ENCODE measurements at regions not wholly inside any gene's neighbourhood (a gene's known extent, or its start where the extent isn't known, plus 50 kb on each side); places are given as distances from the start of the nearest gene placed in this dataset.

GRCh38 chr17:14903854-14904253 lies 361.3 kb downstream of the PMP22 start:
- DNase-seq (ENCODE audit: low spot score in 2 of 2) (no peak), ATAC-seq (no peak)
- Mint-ChIP-seq H3K27ac (no peak overlapping the region), H3K36me3 (no peaks in the 10 kb centered on the region), H3K9me3 (no peaks in the 10 kb centered on the region)

- Mint-ChIP-seq H3K9me3 (peaks cover 0 to 6% of the 10 kb centered on the region in 2 donors), H3K36me3 (no peaks in the 10 kb centered on the region), H3K27ac (no peak overlapping the region)
- ATAC-seq (no peak), DNase-seq (ENCODE audit: low spot score in 2 of 2) (no peak)
Observed at GRCh38 chr17:14902803-14903202, 362.3 kb downstream of the PMP22 start.

- Mint-ChIP-seq H3K36me3 (no peaks in the 10 kb centered on the region), H3K27ac (no peak overlapping the region), H3K9me3 (peaks cover 0 to 6% of the 10 kb centered on the region in 2 donors)
- DNase-seq (ENCODE audit: low spot score in 2 of 2) (no peak), ATAC-seq (no peak)
Observed at GRCh38 chr17:14902297-14902696, 362.8 kb downstream of the PMP22 start.

DNA sequence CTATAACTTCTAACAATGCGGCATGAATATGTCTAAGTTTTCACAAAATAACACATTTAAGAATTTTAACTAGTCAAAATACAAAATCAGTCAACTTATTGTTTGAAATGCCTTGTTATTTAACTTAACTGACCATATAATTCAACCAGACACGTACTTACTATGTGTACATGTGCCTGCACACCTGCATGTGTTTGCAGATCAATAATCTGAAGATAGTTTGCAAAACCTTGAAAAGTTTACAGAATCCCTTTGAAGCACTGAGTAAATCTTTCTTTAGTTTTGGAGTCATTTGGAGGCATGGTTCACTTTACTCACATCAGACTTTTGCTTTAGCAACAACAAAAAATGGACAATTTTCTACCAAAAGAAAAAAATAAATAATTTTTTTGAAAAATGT lies 363.8 kb downstream of the PMP22 start:
- H3K9me3 Mint-ChIP-seq = peaks cover 0 to 6% of the 10 kb centered on the region in 2 donors
- H3K36me3 Mint-ChIP-seq = no peaks in the 10 kb centered on the region
- no peak for DNase-seq (ENCODE audit: low spot score in 2 of 2)
- ATAC-seq = no peak
- H3K27ac Mint-ChIP-seq = no peak overlapping the region

DNA sequence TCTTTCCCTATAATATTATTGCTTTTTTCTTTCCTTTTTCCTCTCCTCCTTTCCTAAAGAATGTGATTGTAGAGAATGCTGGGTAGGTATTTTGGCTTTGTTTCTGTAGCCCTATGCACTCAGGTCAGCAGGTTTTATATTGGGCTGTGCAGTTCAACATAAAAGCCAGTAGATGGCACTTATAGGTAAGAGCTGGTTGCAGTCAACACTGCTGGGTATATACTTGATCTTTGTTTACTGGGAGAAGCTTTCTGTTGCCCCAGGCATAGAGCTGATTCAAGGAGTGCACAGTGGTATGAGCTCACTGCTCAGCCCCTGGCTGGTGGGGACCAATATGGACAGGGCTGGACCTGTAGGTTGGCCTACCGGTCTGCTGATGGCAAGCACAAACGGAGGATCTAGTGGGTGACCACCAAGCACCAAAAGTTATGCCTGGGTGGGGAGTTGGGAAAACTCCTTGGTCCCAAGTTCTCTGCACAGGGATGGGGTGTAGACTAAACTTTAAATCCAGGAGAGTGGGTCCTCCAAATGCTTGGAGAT lies 378.9 kb downstream of the PMP22 start:
- Mint-ChIP-seq H3K9me3 (peaks cover 26 to 36% of the 10 kb centered on the region in 2 donors), H3K36me3 (peaks cover 9 to 33% of the 10 kb centered on the region in 2 donors), H3K27ac (no peak overlapping the region)
- DNase-seq (ENCODE audit: low spot score in 2 of 2) (no peak), ATAC-seq (no peak)

GRCh38 chr17:14882131-14882530 lies 383.0 kb downstream of the PMP22 start:
- no peak overlapping the region for H3K27ac Mint-ChIP-seq
- peaks cover 21 to 27% of the 10 kb centered on the region in 2 donors for H3K9me3 Mint-ChIP-seq
- no peak for ATAC-seq
- H3K36me3 Mint-ChIP-seq = peaks cover 9 to 28% of the 10 kb centered on the region in 2 donors
- no peak for DNase-seq (ENCODE audit: low spot score in 2 of 2)

GRCh38 chr17:14875557-14876412 lies 389.3 kb downstream of the PMP22 start:
- ATAC-seq = no peak
- no peak for DNase-seq (ENCODE audit: low spot score in 2 of 2)
- Mint-ChIP-seq H3K36me3 (no peaks in the 10 kb centered on the region), H3K9me3 (no peaks in the 10 kb centered on the region), H3K27ac (no peak overlapping the region)

DNA sequence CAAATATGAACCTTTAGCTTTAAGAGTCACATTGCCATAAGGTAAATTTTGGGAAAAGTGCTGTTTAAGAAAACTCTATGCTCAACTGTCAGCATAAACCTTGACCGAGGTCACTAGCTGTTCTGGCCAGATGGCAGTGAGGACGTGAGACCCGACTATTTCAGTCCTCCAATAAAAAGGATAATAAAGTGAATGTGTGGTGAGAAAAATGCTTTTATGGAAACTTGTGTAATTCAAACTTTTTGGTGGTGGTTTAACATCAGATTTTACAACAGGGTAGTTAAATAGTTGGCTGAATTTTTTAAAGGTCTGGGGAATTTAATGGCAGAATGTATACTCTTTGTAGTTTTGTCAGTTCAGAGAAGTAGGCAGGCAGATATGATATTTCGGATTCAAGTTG lies 391.1 kb downstream of the PMP22 start:
- ATAC-seq (no peak), DNase-seq (ENCODE audit: low spot score in 2 of 2) (no peak)
- no peaks in the 10 kb centered on the region for H3K36me3 Mint-ChIP-seq
- no peak overlapping the region for H3K27ac Mint-ChIP-seq
- no peaks in the 10 kb centered on the region for H3K9me3 Mint-ChIP-seq

- Mint-ChIP-seq H3K9me3 (no peaks in the 10 kb centered on the region), H3K36me3 (no peaks in the 10 kb centered on the region), H3K27ac (no peak overlapping the region)
- no peak for DNase-seq (ENCODE audit: low spot score in 2 of 2)
- ATAC-seq = no peak
Observed at GRCh38 chr17:14873540-14873939, 391.6 kb downstream of the PMP22 start.

DNA sequence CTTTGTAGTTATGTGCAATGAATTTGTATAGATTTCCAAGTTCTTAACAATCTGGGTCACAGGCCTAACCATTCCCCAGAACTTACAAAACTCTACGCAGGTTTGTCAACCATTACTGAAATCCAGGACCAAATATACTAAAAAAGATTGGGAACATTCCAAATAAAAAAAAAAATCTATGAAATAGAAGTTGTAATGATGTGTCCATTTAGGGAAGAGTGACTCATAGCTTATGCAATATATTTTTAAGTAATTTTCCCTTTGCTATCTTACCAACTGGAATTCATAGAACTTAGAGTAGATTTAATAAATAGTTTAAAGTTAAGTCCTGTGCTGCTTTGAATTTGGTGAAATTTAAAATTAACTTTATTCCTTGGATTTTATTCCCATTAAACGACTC lies 393.2 kb downstream of the PMP22 start:
- Mint-ChIP-seq H3K27ac (no peak overlapping the region), H3K9me3 (no peaks in the 10 kb centered on the region), H3K36me3 (no peaks in the 10 kb centered on the region)
- ATAC-seq (no peak), DNase-seq (ENCODE audit: low spot score in 2 of 2) (no peak)

DNA sequence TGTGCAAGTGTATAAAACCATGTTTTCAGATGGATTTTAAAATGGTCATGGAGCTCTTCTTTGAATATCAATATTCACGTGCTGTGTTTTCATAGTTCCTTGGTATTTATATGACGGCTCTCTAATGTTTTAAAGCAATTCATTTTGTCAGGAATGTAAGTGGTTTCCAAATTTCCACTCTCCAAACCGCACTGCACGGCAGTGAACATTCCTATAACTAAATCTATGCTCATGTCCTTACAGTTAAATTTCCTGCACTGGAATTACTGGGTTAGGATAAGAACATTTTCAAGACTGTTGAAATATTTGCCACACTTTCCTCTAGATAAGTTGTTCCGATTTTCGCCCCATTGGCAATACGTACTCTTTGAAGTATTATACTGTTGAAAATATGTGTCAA lies 398.9 kb downstream of the PMP22 start:
- ATAC-seq = no peak
- Mint-ChIP-seq H3K27ac (no peak overlapping the region), H3K36me3 (no peaks in the 10 kb centered on the region), H3K9me3 (no peaks in the 10 kb centered on the region)
- no peak for DNase-seq (ENCODE audit: low spot score in 2 of 2)

GRCh38 chr17:14864127-14864526 lies 401.0 kb downstream of the PMP22 start:
- DNase-seq (ENCODE audit: low spot score in 2 of 2) (no peak), ATAC-seq (no peak)
- no peak overlapping the region for H3K27ac Mint-ChIP-seq
- no peaks in the 10 kb centered on the region for H3K36me3 Mint-ChIP-seq
- no peaks in the 10 kb centered on the region for H3K9me3 Mint-ChIP-seq

- ATAC-seq (no peak), DNase-seq (ENCODE audit: low spot score in 2 of 2) (no peak)
- Mint-ChIP-seq H3K36me3 (no peaks in the 10 kb centered on the region), H3K27ac (no peak overlapping the region), H3K9me3 (peaks cover 0 to 5% of the 10 kb centered on the region in 2 donors)
Observed at GRCh38 chr17:14859542-14859941, 405.6 kb downstream of the PMP22 start.

GRCh38 chr17:14856176-14856575 lies 408.9 kb downstream of the PMP22 start:
- no peak for ATAC-seq
- no peak overlapping the region for H3K27ac Mint-ChIP-seq
- no peaks in the 10 kb centered on the region for H3K36me3 Mint-ChIP-seq
- no peak for DNase-seq (ENCODE audit: low spot score in 2 of 2)
- H3K9me3 Mint-ChIP-seq = peaks cover 0 to 5% of the 10 kb centered on the region in 2 donors

- ATAC-seq (no peak), DNase-seq (ENCODE audit: low spot score in 2 of 2) (no peak)
- Mint-ChIP-seq H3K36me3 (no peaks in the 10 kb centered on the region), H3K9me3 (peaks cover 0 to 5% of the 10 kb centered on the region in 2 donors), H3K27ac (no peak overlapping the region)
Observed at GRCh38 chr17:14854691-14855090, 410.4 kb downstream of the PMP22 start.

DNA sequence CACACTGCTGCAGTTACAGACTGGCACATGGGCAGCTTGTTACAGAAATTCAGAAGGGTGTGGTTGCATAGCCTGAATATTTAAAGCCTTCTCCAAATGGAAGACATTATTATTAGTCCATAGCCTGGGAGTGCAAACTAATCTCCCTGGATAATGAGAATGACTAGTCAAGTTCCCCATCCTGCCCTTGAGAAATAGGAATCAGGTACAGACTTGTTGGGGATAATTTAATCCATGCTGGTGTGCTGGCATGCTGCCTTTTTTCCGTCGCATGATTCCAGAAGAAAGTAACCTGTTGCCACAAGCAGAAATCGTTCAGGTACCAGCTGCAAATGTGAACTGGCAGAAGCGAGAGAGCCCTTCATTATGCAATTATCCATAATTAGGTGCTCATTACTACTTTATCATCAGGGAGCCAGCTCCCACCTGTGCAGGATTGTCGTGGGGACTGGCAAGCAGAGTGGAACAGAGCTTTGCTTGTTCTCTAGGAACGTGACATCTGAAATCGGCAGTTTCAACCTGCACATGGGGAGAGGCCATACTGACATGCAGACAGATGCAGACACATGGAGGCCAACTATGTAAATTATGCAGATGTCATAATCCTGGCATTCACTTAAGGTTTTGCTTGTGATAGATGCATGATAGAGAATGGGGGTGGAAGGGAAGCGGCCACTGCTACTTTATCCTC lies 419.4 kb downstream of the PMP22 start:
- Mint-ChIP-seq H3K27ac (no peak overlapping the region), H3K36me3 (no peaks in the 10 kb centered on the region), H3K9me3 (peaks cover 2 to 5% of the 10 kb centered on the region in 2 donors)
- no peak for ATAC-seq
- no peak for DNase-seq (ENCODE audit: low spot score in 2 of 2)

DNA sequence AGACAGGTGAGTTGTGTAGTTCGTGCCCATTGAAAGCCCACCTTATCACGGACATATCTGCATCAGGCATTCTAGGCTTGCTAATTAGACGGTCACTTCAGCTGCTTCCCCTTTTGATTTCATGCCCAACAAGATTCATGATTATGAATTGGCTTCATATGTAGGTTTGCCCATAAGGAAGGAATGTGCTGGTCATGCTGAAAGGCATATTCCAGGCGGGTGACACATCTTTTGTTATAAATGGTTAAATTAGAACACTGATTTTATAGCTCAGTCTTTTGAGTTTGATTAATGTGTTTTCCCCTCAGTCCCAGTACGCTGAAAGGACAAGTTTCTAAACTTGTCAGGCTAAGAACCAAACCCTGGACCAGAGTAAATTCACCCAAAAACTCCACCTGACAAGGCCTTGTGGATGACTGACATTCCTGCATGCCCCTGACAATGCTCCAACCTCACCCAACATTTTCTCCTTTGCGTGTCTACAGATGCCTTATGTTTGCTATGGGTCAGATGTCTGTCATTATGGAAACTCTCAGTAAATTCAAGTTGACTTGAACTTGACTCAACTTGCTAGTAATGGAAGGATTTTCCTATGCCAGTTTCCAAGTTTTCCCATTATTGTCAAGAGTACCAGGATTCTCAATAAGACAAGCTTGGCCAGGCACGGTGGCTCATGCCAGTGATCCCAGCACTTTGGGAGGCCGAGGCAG lies 421.9 kb downstream of the PMP22 start:
- ATAC-seq (no peak), DNase-seq (ENCODE audit: low spot score in 2 of 2) (no peak)
- no peak overlapping the region for H3K27ac Mint-ChIP-seq
- peaks cover 2 to 5% of the 10 kb centered on the region in 2 donors for H3K9me3 Mint-ChIP-seq
- no peaks in the 10 kb centered on the region for H3K36me3 Mint-ChIP-seq
